Right ventricle myocardium superior (tissue), 1 donor: ENCODE measurements at regions not wholly inside any gene's neighbourhood (a gene's known extent, or its start where the extent isn't known, plus 50 kb on each side); places are given as distances from the start of the nearest gene placed in this dataset.

Source experiments
- ATAC-seq: fragments of 200-7000 bp; cut with Tn5 transposase; one replicate; pipeline ENCODE4 v1.9.1; 2020; ENCODE audit warnings: mild to moderate bottlenecking; ENCODE audit not compliant: poor library complexity
- DNase-seq: peaks from one replicate; pipeline ENCODE4 v3.0.0-alpha.2; 2020
- intact Hi-C: fragments of 100-400 bp; cut with DNase I; formaldehyde crosslinking; loops from one replicate; pipeline ENCODE4 v1.11.2; 2022
- donor health status: DM: no; HTN: yes; CAD: no; lungs with severe emphysema.

GRCh38 chr17:17398188-17398942 lies 78.4 kb upstream of the MED9 start:
- DNase-seq (peak; percentile 76), ATAC-seq (peak; percentile 76)
- intact Hi-C loops: no loop called here

- DNase-seq: no peak
- intact Hi-C loops: no loop called here
Measured at GRCh38 chr17:17398943-17399926, 77.6 kb upstream of the MED9 start.

GRCh38 chr17:17400070-17400469 lies 76.7 kb upstream of the MED9 start:
- intact Hi-C loops: no loop called here
- ATAC-seq: no peak
- no peak for DNase-seq

More at GRCh38 chr17:17398943-17399926, 77.6 kb upstream of the MED9 start:
- ATAC-seq: peak; percentile 47

GRCh38 chr17:17400566-17401184 lies 76.1 kb upstream of the MED9 start:
- intact Hi-C loops: no loop called here
- no peak for ATAC-seq

GRCh38 chr17:17401271-17401781 lies 75.5 kb upstream of the MED9 start:
- no peak for ATAC-seq
- DNase-seq: peak; percentile 57
- intact Hi-C loops: no loop called here

More at GRCh38 chr17:17400566-17401184, 76.1 kb upstream of the MED9 start:
- DNase-seq: no peak

- DNase-seq: no peak
- intact Hi-C loops: no loop called here
- no peak for ATAC-seq
Measured at GRCh38 chr17:17402558-17402957, 74.2 kb upstream of the MED9 start.

- DNase-seq (no peak), ATAC-seq (no peak)
- intact Hi-C loops: no loop called here
Measured at GRCh38 chr17:17403065-17403464, 73.7 kb upstream of the MED9 start.

GRCh38 chr17:17403899-17404576 lies 72.8 kb upstream of the MED9 start:
- DNase-seq (no peak), ATAC-seq (no peak)
- intact Hi-C loops: no loop called here

GRCh38 chr17:17405673-17406072 lies 71.1 kb upstream of the MED9 start:
- DNase-seq (no peak), ATAC-seq (no peak)
- intact Hi-C loops: no loop called here

GRCh38 chr17:17406225-17406624 lies 70.6 kb upstream of the MED9 start:
- ATAC-seq: peak; percentile 47
- DNase-seq: peak; percentile 62
- intact Hi-C loops: no loop called here

- intact Hi-C loops: no loop called here
Measured at GRCh38 chr17:17408236-17408794, 68.5 kb upstream of the MED9 start.

GRCh38 chr17:17410357-17410756 lies 66.4 kb upstream of the MED9 start:
- intact Hi-C loops: no loop called here
- ATAC-seq (no peak), DNase-seq (no peak)

More at GRCh38 chr17:17408236-17408794, 68.5 kb upstream of the MED9 start:
- DNase-seq (no peak), ATAC-seq (no peak)

GRCh38 chr17:17411692-17412091 lies 65.1 kb upstream of the MED9 start:
- DNase-seq: no peak
- intact Hi-C loops: no loop called here
- no peak for ATAC-seq

GRCh38 chr17:17412326-17412725 lies 64.5 kb upstream of the MED9 start:
- intact Hi-C loops: no loop called here
- no peak for ATAC-seq
- no peak for DNase-seq

GRCh38 chr17:17413215-17413792 lies 63.5 kb upstream of the MED9 start:
- intact Hi-C loops: no loop called here
- DNase-seq (no peak), ATAC-seq (no peak)

- intact Hi-C loops: no loop called here
- ATAC-seq (no peak), DNase-seq (no peak)
Measured at GRCh38 chr17:17413821-17414220, 63.0 kb upstream of the MED9 start.

GRCh38 chr17:17414341-17414805 lies 62.4 kb upstream of the MED9 start:
- peak; percentile 7 for ATAC-seq
- intact Hi-C loops: no loop called here

GRCh38 chr17:17415006-17415405 lies 61.8 kb upstream of the MED9 start:
- intact Hi-C loops: loop anchor here (5.0 kb wide), 2 partner anchors 58 to 62 kb away; partner anchors contain the start of gene MED9
- ATAC-seq: no peak
- no peak for DNase-seq

More at GRCh38 chr17:17414341-17414805, 62.4 kb upstream of the MED9 start:
- DNase-seq: peak; percentile 65
